ENCODE measurements at regions not wholly inside any gene's neighbourhood (a gene's known extent, or its start where the extent isn't known, plus 50 kb on each side); places are given as distances from the start of the nearest gene placed in this dataset.

DNA sequence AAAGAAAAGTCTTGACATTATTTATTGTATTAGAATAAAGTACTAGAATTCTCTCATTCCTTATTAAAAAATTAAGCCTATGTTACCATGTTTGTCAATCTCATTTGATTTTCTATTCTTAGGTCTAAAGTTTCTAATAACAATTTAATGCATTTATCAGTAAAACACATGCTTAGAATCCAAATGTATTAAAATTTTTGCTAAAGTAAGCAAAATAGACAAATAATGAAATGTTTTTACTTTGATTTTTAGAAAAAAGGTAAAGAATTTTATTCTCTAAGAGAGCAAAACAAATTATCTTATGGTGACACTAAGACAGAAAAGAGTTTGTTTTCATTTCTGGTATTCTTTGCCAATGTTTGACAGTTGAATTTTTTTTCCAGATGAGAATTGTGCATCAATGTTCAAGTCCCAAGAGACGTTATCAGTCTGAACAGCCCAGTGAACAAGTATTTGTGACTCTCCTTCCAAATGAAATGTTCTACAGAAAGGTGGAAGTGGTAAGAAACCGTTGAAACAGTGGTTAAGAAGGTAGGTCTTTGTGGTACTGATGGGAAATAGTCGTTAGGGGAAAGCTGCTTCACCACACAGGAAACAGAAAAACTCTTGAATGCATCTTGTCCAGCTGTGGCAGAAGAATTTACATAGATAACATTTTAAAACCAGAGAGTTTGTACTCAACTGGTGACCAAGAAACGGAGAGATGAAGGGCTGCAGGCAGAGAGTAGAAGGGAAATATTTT, 402.5 kb downstream of the PTPRC start:
- no peak overlapping the region for H3K27ac Mint-ChIP-seq (ENCODE audit: unreplicated experiment)
- Histone ChIP-seq H3K36me3 (ENCODE audit: control insufficient read depth, insufficient read depth, low read length) (no peaks in the 10 kb centered on the region), H3K27me3 (replicated peaks; ENCODE audit: control insufficient read depth, insufficient read depth, low read length) (no peaks in the 10 kb centered on the region), H3K4me1 (no peaks in the 10 kb centered on the region), H3K4me3 (ENCODE audit: low read depth, low read length) (no peak overlapping the region), H3K9me3 (no peaks in the 10 kb centered on the region)
- DNase-seq, result no peak
- no peaks in the 10 kb centered on the region for H3K9me3 Mint-ChIP-seq (ENCODE audit: unreplicated experiment)
- H3K27me3 Mint-ChIP-seq (ENCODE audit: insufficient read depth, unreplicated experiment), result peaks cover 2% of the 10 kb centered on the region
- ChIA-PET CTCF (no interaction called here), POLR2A (no interaction called here)
- H3K4me1 Mint-ChIP-seq (ENCODE audit: low read depth, unreplicated experiment), result no peaks in the 10 kb centered on the region
- no TSS peak for BruUV-seq (replicated peaks)
- intact Hi-C loops (cut with micrococcal nuclease; ENCODE audit: unreplicated experiment), result no loop called here
- H3K36me3 Mint-ChIP-seq (ENCODE audit: insufficient read depth, unreplicated experiment), result no peaks in the 10 kb centered on the region
- no peak overlapping the region for H3K4me3 Mint-ChIP-seq (ENCODE audit: unreplicated experiment)
- TF ChIP-seq, protein P1, sequence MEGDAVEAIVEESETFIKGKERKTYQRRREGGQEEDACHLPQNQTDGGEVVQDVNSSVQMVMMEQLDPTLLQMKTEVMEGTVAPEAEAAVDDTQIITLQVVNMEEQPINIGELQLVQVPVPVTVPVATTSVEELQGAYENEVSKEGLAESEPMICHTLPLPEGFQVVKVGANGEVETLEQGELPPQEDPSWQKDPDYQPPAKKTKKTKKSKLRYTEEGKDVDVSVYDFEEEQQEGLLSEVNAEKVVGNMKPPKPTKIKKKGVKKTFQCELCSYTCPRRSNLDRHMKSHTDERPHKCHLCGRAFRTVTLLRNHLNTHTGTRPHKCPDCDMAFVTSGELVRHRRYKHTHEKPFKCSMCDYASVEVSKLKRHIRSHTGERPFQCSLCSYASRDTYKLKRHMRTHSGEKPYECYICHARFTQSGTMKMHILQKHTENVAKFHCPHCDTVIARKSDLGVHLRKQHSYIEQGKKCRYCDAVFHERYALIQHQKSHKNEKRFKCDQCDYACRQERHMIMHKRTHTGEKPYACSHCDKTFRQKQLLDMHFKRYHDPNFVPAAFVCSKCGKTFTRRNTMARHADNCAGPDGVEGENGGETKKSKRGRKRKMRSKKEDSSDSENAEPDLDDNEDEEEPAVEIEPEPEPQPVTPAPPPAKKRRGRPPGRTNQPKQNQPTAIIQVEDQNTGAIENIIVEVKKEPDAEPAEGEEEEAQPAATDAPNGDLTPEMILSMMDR (IDR thresholded peaks at IDR 0.05; ENCODE audit: insufficient read depth in 1 of 2, low read depth in 1 of 2, low read length in 1 of 2, severe bottlenecking in 1 of 2, unreplicated experiment in 1 of 2), result no peak

DNA sequence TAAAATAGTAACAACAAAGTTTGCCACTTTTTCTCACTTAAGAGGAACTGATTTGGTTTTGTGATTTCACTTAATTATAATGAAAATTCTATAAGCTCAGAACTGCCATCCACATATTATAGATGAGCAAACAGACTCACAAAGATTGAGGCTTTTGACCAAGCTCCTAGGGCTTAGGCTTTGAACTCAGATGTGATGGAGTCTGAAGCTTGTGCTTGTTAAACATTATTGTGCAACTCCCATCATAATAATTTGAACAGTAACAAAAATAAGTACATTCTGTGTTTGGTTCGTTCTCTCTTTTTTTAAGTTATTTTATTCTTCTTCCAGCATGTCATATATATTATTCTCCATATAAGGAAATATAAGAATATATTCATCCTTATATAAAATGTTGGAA, 403.4 kb downstream of the PTPRC start:
- H3K27me3 Mint-ChIP-seq (ENCODE audit: insufficient read depth, unreplicated experiment), result peaks cover 2% of the 10 kb centered on the region

DNA sequence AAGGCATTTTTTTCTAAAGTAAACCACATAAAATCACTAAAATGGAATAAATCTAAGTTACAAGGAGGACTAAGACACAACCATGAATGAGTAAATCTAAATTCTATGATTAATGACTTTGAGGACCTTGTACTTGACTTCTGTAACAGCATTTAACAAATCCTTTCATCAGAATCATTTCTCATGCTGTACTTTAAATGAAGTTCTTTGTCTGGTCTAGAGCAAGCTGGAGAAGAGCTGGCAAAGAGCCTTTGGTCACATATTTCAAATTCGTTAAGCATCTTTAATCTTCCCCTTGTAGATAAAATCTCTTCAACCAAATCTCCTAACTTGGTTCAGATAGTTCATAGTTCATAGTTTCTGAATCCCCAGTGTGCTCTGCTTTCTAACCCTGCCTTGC, 405.4 kb downstream of the PTPRC start:
- H3K36me3 ChIP-seq (ENCODE audit: control insufficient read depth, insufficient read depth, low read length), result no peaks in the 10 kb centered on the region
- Mint-ChIP-seq H3K36me3 (ENCODE audit: insufficient read depth, unreplicated experiment) (no peaks in the 10 kb centered on the region), H3K27ac (ENCODE audit: unreplicated experiment) (no peak overlapping the region), H3K27me3 (ENCODE audit: insufficient read depth, unreplicated experiment) (peaks cover 2% of the 10 kb centered on the region), H3K9me3 (ENCODE audit: unreplicated experiment) (no peaks in the 10 kb centered on the region), H3K4me3 (ENCODE audit: unreplicated experiment) (no peak overlapping the region), H3K4me1 (ENCODE audit: low read depth, unreplicated experiment) (no peaks in the 10 kb centered on the region)
- no peak for DNase-seq
- intact Hi-C loops (cut with micrococcal nuclease; ENCODE audit: unreplicated experiment), result no loop called here
- no peaks in the 10 kb centered on the region for H3K27me3 ChIP-seq (replicated peaks; ENCODE audit: control insufficient read depth, insufficient read depth, low read length)
- ChIA-PET CTCF (no interaction called here), POLR2A (no interaction called here)
- no peak overlapping the region for H3K4me3 ChIP-seq (ENCODE audit: low read depth, low read length)
- TF ChIP-seq, protein P1 (IDR thresholded peaks at IDR 0.05; ENCODE audit: insufficient read depth in 1 of 2, low read depth in 1 of 2, low read length in 1 of 2, severe bottlenecking in 1 of 2, unreplicated experiment in 1 of 2), result no peak
- no TSS peak for BruUV-seq (replicated peaks)
- no peaks in the 10 kb centered on the region for H3K9me3 ChIP-seq
- no peaks in the 10 kb centered on the region for H3K4me1 ChIP-seq

More for the DNA sequence above, 403.4 kb downstream of the PTPRC start:
- no peaks in the 10 kb centered on the region for H3K27me3 ChIP-seq (replicated peaks; ENCODE audit: control insufficient read depth, insufficient read depth, low read length)
- H3K36me3 ChIP-seq (ENCODE audit: control insufficient read depth, insufficient read depth, low read length), result no peaks in the 10 kb centered on the region
- H3K4me3 ChIP-seq (ENCODE audit: low read depth, low read length), result no peak overlapping the region
- BruUV-seq (replicated peaks), result no TSS peak
- TF ChIP-seq, protein P1 (IDR thresholded peaks at IDR 0.05; ENCODE audit: insufficient read depth in 1 of 2, low read depth in 1 of 2, low read length in 1 of 2, severe bottlenecking in 1 of 2, unreplicated experiment in 1 of 2), result no peak
- H3K9me3 ChIP-seq, result no peaks in the 10 kb centered on the region
- H3K36me3 Mint-ChIP-seq (ENCODE audit: insufficient read depth, unreplicated experiment), result no peaks in the 10 kb centered on the region
- POLR2A ChIA-PET, result no interaction called here
- no peak for DNase-seq
- H3K4me1 Mint-ChIP-seq (ENCODE audit: low read depth, unreplicated experiment), result no peaks in the 10 kb centered on the region
- no peak overlapping the region for H3K4me3 Mint-ChIP-seq (ENCODE audit: unreplicated experiment)
- H3K27ac Mint-ChIP-seq (ENCODE audit: unreplicated experiment), result no peak overlapping the region
- no peaks in the 10 kb centered on the region for H3K9me3 Mint-ChIP-seq (ENCODE audit: unreplicated experiment)
- CTCF ChIA-PET, result no interaction called here
- intact Hi-C loops (cut with micrococcal nuclease; ENCODE audit: unreplicated experiment), result no loop called here
- no peaks in the 10 kb centered on the region for H3K4me1 ChIP-seq

All from Caco-2 (cell line).